ENCODE measurements at regions not wholly inside any gene's neighbourhood (a gene's known extent, or its start where the extent isn't known, plus 50 kb on each side); places are given as distances from the start of the nearest gene placed in this dataset.
"Not testable (repeated sequence)": the region's sequence is repeated elsewhere in the genome, so short reads cannot be mapped to it uniquely, and the experiment has no call there.

- no peak for DNase-seq (ENCODE audit: low read depth in 2 of 3, low spot score in 2 of 3)
Observed at GRCh38 chrX:13387666-13388494, 68.0 kb upstream of the ATXN3L start.

DNA sequence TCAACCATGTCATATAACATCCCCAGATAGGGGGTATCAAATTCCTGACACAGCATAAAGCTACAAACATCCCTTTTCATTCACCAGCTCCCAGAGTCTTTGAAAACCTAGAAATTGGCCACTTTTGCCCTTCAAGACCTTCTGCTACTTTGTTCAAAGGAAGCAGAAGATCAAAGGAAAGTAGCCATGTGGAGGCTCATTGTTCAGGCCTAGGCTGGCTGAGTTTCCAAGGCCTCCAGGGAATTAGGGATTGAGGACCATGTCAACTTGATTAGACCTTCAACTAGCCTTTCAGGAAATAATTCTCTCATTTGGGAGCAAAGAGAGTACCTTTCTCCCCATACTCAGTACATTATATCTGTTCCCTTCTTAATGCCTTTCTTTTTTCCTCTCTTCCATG lies 66.8 kb upstream of the ATXN3L start:
- no peak for DNase-seq (ENCODE audit: low read depth in 2 of 3, low spot score in 2 of 3)

- no peak for DNase-seq (ENCODE audit: low read depth in 2 of 3, low spot score in 2 of 3)
Observed at GRCh38 chrX:13386092-13386491, 66.2 kb upstream of the ATXN3L start.

DNA sequence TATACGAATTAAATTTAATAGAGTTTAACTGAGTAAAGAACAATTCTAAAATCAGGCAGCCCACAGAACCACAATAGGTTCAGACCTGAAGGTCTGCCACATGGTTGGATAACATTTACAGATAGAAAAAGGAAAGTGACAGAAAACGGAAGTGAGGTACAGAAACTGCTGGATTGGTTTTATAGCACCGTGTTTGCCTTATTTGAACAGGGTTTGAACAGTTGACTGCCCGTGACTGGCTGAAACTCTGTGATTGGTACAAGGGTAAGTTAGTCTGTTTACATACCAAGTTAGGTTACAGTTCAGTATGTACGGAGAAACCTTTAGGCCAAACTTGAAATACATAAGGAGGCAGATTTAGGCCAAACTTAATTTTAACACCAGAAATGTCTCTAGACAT lies 64.1 kb upstream of the ATXN3L start:
- DNase-seq (ENCODE audit: low read depth in 2 of 3, low spot score in 2 of 3): no peak

- no peak for DNase-seq (ENCODE audit: low read depth in 2 of 3, low spot score in 2 of 3)
Observed at GRCh38 chrX:13381514-13381913, 61.7 kb upstream of the ATXN3L start.

- DNase-seq (ENCODE audit: low read depth in 2 of 3, low spot score in 2 of 3): no peak
Observed at GRCh38 chrX:13380211-13380610, 60.4 kb upstream of the ATXN3L start.

GRCh38 chrX:13378562-13379518 lies 59.0 kb upstream of the ATXN3L start:
- not testable (repeated sequence) for DNase-seq (ENCODE audit: low read depth in 2 of 3, low spot score in 2 of 3)

GRCh38 chrX:13377550-13377934 lies 57.7 kb upstream of the ATXN3L start:
- no peak for DNase-seq (ENCODE audit: low read depth in 2 of 3, low spot score in 2 of 3)

DNA sequence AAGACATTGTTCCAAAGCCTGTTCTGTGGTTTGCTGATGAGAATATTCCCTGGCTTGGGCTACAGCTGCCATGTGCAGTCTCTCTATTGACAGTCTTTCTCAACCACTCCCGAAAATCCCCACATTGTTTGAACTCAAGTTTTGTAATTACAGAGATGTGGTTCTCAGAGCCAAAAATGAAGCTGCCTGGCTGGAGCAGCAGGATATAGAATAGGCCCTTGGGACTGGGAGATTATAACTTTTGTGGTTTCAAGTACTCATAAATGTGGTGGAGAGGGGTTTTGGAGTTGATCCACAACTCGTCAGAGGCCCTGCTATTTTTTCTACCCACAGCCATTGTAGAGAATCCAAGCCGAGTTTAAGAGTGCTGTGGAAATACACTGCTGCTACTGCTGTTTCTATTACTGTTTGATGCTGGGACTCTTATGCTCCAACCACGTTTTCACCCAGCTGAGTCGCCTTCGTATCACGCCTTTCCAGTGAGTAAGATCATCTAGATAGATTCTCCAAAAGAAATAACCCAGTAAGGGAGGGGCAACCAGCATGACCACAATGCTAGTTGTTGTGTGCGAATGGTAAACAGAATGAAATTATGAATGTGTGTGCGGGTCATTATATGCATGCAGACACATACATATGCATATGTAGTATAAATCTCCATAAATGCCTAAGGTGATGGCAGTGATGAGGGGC lies 57.1 kb upstream of the ATXN3L start:
- no peak for DNase-seq (ENCODE audit: low read depth in 2 of 3, low spot score in 2 of 3)

DNA sequence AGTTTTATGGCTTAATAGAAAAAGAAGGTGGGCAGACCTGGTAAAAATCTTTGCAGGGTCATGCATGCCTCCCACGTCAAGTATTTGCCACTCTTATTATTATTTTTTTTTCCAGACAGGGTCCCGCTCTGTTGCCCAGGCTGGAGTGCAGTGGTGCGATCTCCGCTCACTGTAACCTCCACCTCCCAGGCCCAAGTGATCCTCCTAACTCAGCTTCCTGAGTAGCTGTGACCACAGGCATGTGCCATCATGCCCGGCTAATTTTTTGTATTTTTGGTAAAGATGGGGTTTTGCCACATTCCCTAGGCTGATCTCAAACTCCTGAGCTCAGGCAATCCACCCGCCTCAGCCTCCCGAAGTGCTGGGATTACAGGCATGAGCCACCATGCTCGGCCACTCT lies 55.7 kb upstream of the ATXN3L start:
- not testable (repeated sequence) for DNase-seq (ENCODE audit: low read depth in 2 of 3, low spot score in 2 of 3)

- no peak for DNase-seq (ENCODE audit: low read depth in 2 of 3, low spot score in 2 of 3)
Observed at GRCh38 chrX:13374364-13374763, 54.5 kb upstream of the ATXN3L start.

DNA sequence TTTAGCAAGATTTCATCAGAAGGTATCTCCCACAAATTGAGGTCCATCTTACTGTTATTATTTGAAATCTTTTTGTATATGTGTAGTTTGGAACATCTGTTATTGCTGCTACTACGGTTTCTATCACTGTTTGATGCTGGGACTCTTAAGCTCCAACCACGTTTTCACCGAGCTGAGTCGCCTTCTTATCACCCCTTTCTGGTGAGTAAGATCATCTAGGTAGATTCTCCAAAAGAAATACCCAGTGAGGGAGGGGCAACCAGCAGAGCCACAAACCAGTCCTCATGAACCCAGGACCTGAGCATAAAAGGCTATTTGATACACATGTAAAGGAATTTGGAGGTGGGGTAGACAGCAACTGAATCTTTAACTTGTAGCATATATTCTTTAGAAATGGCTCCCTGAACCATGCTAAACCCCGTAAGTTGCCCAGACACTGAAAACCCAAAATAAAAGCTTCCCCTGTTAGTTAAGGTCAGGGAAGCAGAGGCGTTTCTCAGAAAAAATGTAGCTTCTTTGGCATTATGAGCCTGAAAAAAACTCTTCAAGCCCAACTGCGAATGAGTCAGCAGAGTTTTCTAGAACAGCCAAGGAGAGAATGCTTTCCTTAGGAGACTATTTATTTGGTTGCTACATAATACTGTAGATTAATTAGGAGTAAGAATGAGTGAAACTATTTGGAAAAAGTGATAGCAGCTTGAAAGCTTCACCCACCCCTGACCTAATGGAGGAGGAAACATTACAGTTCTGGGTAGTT lies 53.8 kb upstream of the ATXN3L start:
- no peak for DNase-seq (ENCODE audit: low read depth in 2 of 3, low spot score in 2 of 3)

DNA sequence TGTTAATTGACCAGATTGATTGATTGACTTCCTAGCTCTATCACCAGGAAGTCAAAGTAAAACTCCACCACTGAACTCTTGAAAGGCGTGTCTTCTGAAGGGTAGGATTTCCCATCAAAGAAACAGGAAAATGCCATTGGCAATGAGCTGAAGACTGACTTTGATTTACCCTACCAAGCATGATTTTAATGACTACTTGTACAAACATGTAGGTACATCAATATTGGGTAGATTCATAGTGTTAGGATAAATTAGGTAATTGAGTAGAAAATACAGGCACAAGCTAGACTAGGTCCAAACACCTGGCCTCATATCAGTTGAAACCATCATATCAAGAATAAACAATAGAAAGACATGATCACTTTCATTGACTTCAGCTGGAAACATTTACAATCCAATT lies 53.2 kb upstream of the ATXN3L start:
- no peak for DNase-seq (ENCODE audit: low read depth in 2 of 3, low spot score in 2 of 3)

DNA sequence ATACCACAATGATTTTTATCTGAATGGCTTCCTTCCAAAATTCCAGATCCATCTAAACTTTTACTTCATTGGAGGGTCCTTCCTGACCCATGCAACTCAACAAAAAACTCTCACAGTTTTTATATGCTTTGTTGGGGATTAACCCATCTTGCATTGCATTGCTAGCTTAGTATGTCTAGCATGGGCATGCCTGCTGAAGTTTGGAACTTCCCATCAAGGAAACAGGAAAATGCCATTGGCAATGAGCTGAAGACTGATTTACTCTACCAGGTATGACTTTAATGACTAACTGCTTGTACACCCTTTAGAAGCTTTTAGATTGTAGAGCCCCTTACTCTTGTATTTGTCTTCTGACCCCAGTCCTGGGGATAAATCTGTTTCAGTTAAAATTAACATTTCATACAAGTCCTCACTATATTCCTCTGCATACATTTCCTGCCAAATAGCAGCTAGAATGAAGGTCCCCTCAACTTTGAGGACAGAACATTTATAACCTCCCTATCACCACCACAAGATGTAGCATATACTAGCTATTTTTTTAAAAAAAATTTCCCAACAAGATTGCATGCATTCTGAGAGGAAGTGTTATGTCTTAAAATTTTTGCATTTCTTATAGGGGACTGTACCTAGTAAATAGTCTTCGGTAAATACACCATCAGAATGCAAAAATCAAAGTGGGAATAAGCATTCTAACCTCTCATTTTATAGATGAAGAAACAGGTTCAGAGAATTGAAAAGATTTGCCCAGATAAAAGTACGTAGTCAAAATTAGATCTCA lies 52.5 kb upstream of the ATXN3L start:
- DNase-seq (ENCODE audit: low read depth in 2 of 3, low spot score in 2 of 3): no peak

- no peak for DNase-seq (ENCODE audit: low read depth in 2 of 3, low spot score in 2 of 3)
Observed at GRCh38 chrX:13371186-13371585, 51.3 kb upstream of the ATXN3L start.

DNA sequence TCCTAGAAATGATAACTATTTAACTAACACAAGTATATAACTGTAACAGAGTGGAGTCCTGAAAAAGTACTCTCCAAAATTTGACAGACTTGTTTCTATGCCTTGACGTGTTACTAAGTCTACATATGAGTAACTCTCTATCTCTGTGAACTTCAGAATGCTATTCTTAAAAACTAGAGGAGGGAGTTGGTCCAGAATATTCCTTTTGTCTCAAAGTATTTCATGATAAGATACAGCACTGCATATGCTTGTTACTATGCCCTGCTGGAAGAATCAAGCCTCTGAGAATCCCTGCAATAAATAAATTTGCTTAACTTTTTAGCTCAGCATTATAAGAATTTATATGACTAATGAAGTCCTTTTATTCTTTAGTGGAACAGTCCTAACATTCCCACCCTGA lies 50.9 kb upstream of the ATXN3L start:
- DNase-seq (ENCODE audit: low read depth in 2 of 3, low spot score in 2 of 3): no peak
